Mesendoderm (in vitro differentiated cells): ENCODE measurements at regions not wholly inside any gene's neighbourhood (a gene's known extent, or its start where the extent isn't known, plus 50 kb on each side); places are given as distances from the start of the nearest gene placed in this dataset.

ENCODE experiments used
- DNase-seq: peaks from one replicate; pipeline ENCODE4 v3.0.0; 2013
- H2AK5ac ChIP-seq: 2 replicates; pipeline ENCODE4 v1.6.1; 2013; ENCODE audit warnings: low read length, inconsistent platforms
- H2BK120ac ChIP-seq: 2 replicates; pipeline ENCODE4 v1.6.1; 2013; ENCODE audit warnings: low read depth, mild to moderate bottlenecking, low read length, moderate library complexity, mixed read lengths
- H2BK15ac ChIP-seq: replicated peaks from 2 replicates; pipeline ENCODE4 v1.6.1; 2013; ENCODE audit warnings: low read depth, mild to moderate bottlenecking, moderate library complexity
- H2BK5ac ChIP-seq: 2 replicates; pipeline ENCODE4 v1.6.1; 2013; ENCODE audit warnings: low read length, inconsistent platforms
- H3K18ac ChIP-seq: 2 replicates; pipeline ENCODE4 v1.6.1; 2013; ENCODE audit warnings: mild to moderate bottlenecking, low read length, mixed read lengths
- H3K23ac ChIP-seq: one replicate; pipeline ENCODE4 v1.6.1; 2013; ENCODE audit warnings: low read length
- H3K27ac ChIP-seq: 2 replicates; pipeline ENCODE4 v1.5.1; 2013; ENCODE audit warnings: low read depth, mild to moderate bottlenecking, inconsistent platforms, low read length, moderate library complexity
- H3K27me3 ChIP-seq: 2 replicates; pipeline ENCODE4 v1.6.1; 2013; ENCODE audit warnings: low read length, control low read depth, mild to moderate bottlenecking, inconsistent platforms; ENCODE audit not compliant: insufficient read depth, poor library complexity
- H3K36me3 ChIP-seq: 2 replicates; pipeline ENCODE4 v1.6.1; 2013; ENCODE audit warnings: low read length, inconsistent platforms; ENCODE audit not compliant: control insufficient read depth, insufficient read depth
- H3K4ac ChIP-seq: one replicate; pipeline ENCODE4 v1.6.1; 2013; ENCODE audit warnings: low read depth, mild to moderate bottlenecking, low read length, moderate library complexity
- H3K4me1 ChIP-seq: 2 replicates; pipeline ENCODE4 v1.6.1; 2013; ENCODE audit warnings: low read depth, low read length, inconsistent platforms; ENCODE audit not compliant: control insufficient read depth
- H3K4me2 ChIP-seq: 2 replicates; pipeline ENCODE4 v1.6.1; 2013; ENCODE audit warnings: low read length
- H3K4me3 ChIP-seq: 2 replicates; pipeline ENCODE4 v1.5.1; 2013; ENCODE audit warnings: mild to moderate bottlenecking, low read length
- H3K56ac ChIP-seq: one replicate; pipeline ENCODE4 v1.6.1; 2013; ENCODE audit warnings: low read length
- H3K79me1 ChIP-seq: 2 replicates; pipeline ENCODE4 v1.6.1; 2013; ENCODE audit warnings: low read length, inconsistent platforms
- H3K79me2 ChIP-seq: 2 replicates; pipeline ENCODE4 v1.6.1; 2013; ENCODE audit warnings: mild to moderate bottlenecking, low read length; ENCODE audit not compliant: control insufficient read depth, insufficient read depth
- H3K9ac ChIP-seq: 2 replicates; pipeline ENCODE4 v1.6.1; 2013; ENCODE audit warnings: low read length, inconsistent platforms
- H4K5ac ChIP-seq: one replicate; pipeline ENCODE4 v1.6.1; 2013; ENCODE audit warnings: low read length
- H4K8ac ChIP-seq: one replicate; pipeline ENCODE4 v1.6.1; 2013; ENCODE audit warnings: low read depth, mild to moderate bottlenecking, control low read depth, low read length, moderate library complexity
- WGBS: extraction: QIAGEN DNeasy Blood & Tissue Kit; methylation state at CpG from one replicate; pipeline ENCODE4 v1.1.7; 2013; ENCODE audit warnings: low lambda C conversion rate, missing lambda C conversion rate; ENCODE audit not compliant: insufficient coverage; ENCODE audit errors: extremely low coverage; 5-methylcytosine and 5-hydroxymethylcytosine counted together

DNA sequence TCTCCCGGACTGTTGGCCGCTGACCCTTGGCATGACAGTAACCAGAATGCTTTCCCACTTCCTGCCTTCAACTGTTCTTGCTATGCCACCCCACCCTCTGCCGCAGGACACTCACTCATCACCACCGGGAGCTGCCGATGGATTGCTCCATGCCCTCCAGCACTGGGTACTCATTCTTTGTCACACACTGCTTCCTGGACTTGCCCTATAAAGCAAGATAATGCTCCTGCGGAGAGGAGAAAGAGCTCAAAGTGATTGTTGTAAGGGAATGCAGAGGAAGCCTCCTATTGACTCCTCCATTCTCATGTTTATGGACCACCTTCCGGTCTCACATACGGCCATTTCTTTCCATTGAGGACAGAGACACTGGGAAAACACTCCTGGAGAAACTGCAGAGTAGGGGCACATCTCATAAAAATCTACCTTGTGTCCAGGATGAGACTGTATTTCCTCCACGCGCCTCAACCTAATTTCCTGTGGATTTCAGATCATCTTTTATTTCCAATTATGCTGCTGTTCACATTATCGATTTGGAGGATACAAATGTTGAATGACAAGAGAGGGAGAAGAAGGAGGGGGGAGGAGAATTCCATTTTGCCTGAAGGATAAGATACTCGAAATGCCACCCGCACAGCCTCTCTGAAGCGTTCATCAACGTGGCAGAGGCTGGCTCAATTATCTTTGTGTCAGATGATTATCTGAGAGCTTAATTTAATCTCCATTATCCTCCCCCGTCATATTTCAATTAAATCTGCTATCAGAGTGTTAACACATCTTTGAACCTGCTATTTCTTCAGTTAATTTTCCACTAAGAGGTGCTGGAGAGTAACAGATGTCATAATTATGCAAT lies 486.1 kb upstream of the SALL1 start:
- WGBS: no CpG with 5 or more reads among the region's 16 CpGs
- Histone ChIP-seq H3K56ac (peak overlapping the region; percentile 71), H3K36me3 (no peaks in the 10 kb centered on the region)

GRCh38 chr16:51635181-51635580 lies 484.1 kb upstream of the SALL1 start:
- Histone ChIP-seq H3K79me2 (no peaks in the 10 kb centered on the region), H2BK120ac (no peak overlapping the region), H3K36me3 (no peaks in the 10 kb centered on the region), H2BK5ac (no peak overlapping the region), H3K23ac (no peak overlapping the region), H3K4me2 (no peak overlapping the region), H3K27ac (no peak overlapping the region), H3K4me3 (no peak overlapping the region), H3K4me1 (peaks cover 12% of the 10 kb centered on the region), H3K4ac (no peak overlapping the region), H2BK15ac (no peak overlapping the region), H4K8ac (no peak overlapping the region), H3K18ac (no peak overlapping the region), H3K79me1 (no peaks in the 10 kb centered on the region), H3K56ac (no peak overlapping the region), H4K5ac (no peak overlapping the region), H3K9ac (no peak overlapping the region), H3K27me3 (no peaks in the 10 kb centered on the region), H2AK5ac (no peak overlapping the region)
- no CpG with 5 or more reads among the region's 4 CpGs for WGBS
- DNase-seq: no peak

More for the DNA sequence above, 486.1 kb upstream of the SALL1 start:
- no peaks in the 10 kb centered on the region for H3K79me2 ChIP-seq
- no peak overlapping the region for H3K9ac ChIP-seq
- H3K27me3 ChIP-seq: no peaks in the 10 kb centered on the region
- no peak overlapping the region for H4K5ac ChIP-seq
- H2BK5ac ChIP-seq: peak overlapping the region; percentile 54
- no peak overlapping the region for H3K27ac ChIP-seq
- no peak overlapping the region for H2BK15ac ChIP-seq
- no peak overlapping the region for H3K18ac ChIP-seq
- no peak overlapping the region for H3K4me3 ChIP-seq
- H3K79me1 ChIP-seq: no peaks in the 10 kb centered on the region
- H3K4me1 ChIP-seq: peaks cover 14% of the 10 kb centered on the region
- H2BK120ac ChIP-seq: no peak overlapping the region
- DNase-seq: peak; percentile 79
- H3K4me2 ChIP-seq: peak overlapping the region; percentile 1
- peak overlapping the region; percentile 4 for H2AK5ac ChIP-seq
- no peak overlapping the region for H4K8ac ChIP-seq
- no peak overlapping the region for H3K23ac ChIP-seq
- H3K4ac ChIP-seq: no peak overlapping the region

GRCh38 chr16:51630076-51630475 lies 479.0 kb upstream of the SALL1 start:
- no peak overlapping the region for H3K4me3 ChIP-seq
- no CpG with 5 or more reads among the region's 4 CpGs for WGBS
- no peak overlapping the region for H3K9ac ChIP-seq
- H3K79me2 ChIP-seq: no peaks in the 10 kb centered on the region
- H4K5ac ChIP-seq: no peak overlapping the region
- H3K23ac ChIP-seq: no peak overlapping the region
- H3K4me2 ChIP-seq: no peak overlapping the region
- no peak overlapping the region for H3K18ac ChIP-seq
- H3K56ac ChIP-seq: no peak overlapping the region
- H3K79me1 ChIP-seq: no peaks in the 10 kb centered on the region
- no peak overlapping the region for H2BK120ac ChIP-seq
- peak; percentile 31 for DNase-seq
- no peak overlapping the region for H2AK5ac ChIP-seq
- no peak overlapping the region for H2BK5ac ChIP-seq
- no peaks in the 10 kb centered on the region for H3K4me1 ChIP-seq
- H4K8ac ChIP-seq: no peak overlapping the region
- no peaks in the 10 kb centered on the region for H3K36me3 ChIP-seq
- H2BK15ac ChIP-seq: peak overlapping the region; percentile 57
- no peak overlapping the region for H3K4ac ChIP-seq
- no peak overlapping the region for H3K27ac ChIP-seq
- H3K27me3 ChIP-seq: no peaks in the 10 kb centered on the region

GRCh38 chr16:51629576-51629975 lies 478.5 kb upstream of the SALL1 start:
- Histone ChIP-seq H3K9ac (no peak overlapping the region), H3K27me3 (no peaks in the 10 kb centered on the region), H2AK5ac (no peak overlapping the region), H3K4me1 (no peaks in the 10 kb centered on the region), H3K56ac (no peak overlapping the region), H3K36me3 (no peaks in the 10 kb centered on the region), H3K18ac (no peak overlapping the region), H3K79me1 (no peaks in the 10 kb centered on the region), H3K79me2 (no peaks in the 10 kb centered on the region), H2BK120ac (no peak overlapping the region), H2BK15ac (peak overlapping the region; percentile 57), H2BK5ac (no peak overlapping the region), H4K8ac (no peak overlapping the region), H3K4me3 (no peak overlapping the region), H3K4me2 (no peak overlapping the region), H4K5ac (no peak overlapping the region), H3K23ac (no peak overlapping the region), H3K4ac (no peak overlapping the region), H3K27ac (no peak overlapping the region)
- no peak for DNase-seq
- no CpG with 5 or more reads among the region's 3 CpGs for WGBS

GRCh38 chr16:51624080-51624775 lies 473.2 kb upstream of the SALL1 start:
- no peak overlapping the region for H4K5ac ChIP-seq
- no peak overlapping the region for H4K8ac ChIP-seq
- no peak overlapping the region for H3K27ac ChIP-seq
- no peak overlapping the region for H3K4me2 ChIP-seq
- H3K4ac ChIP-seq: no peak overlapping the region
- no peaks in the 10 kb centered on the region for H3K27me3 ChIP-seq
- H3K79me1 ChIP-seq: no peaks in the 10 kb centered on the region
- H3K9ac ChIP-seq: no peak overlapping the region
- no peak overlapping the region for H3K18ac ChIP-seq
- no peak overlapping the region for H2BK5ac ChIP-seq
- no peaks in the 10 kb centered on the region for H3K36me3 ChIP-seq
- H3K4me3 ChIP-seq: no peak overlapping the region
- H3K23ac ChIP-seq: no peak overlapping the region
- H3K79me2 ChIP-seq: no peaks in the 10 kb centered on the region
- no peak overlapping the region for H2AK5ac ChIP-seq
- peak overlapping the region; percentile 2 for H3K56ac ChIP-seq
- no peak overlapping the region for H2BK15ac ChIP-seq
- no CpG with 5 or more reads among the region's 7 CpGs for WGBS
- no peaks in the 10 kb centered on the region for H3K4me1 ChIP-seq
- no peak for DNase-seq
- H2BK120ac ChIP-seq: no peak overlapping the region
